Activated T-cell treated with anti-CD3 and anti-CD28 coated beads, Interleukin-2, amount 50 U/mL, for 72 hours (primary cell): ENCODE measurements at regions not wholly inside any gene's neighbourhood (a gene's known extent, or its start where the extent isn't known, plus 50 kb on each side); places are given as distances from the start of the nearest gene placed in this dataset.

Experiments
- ATAC-seq, 2 donors: fragments of 150-1000 bp; cut with Tn5 transposase; replicated peaks in 1 of 2; 2 replicates each; pipeline ENCODE4 v1.10.0; 2021; ENCODE audit warnings: moderate library complexity in 2 of 2, mild to moderate bottlenecking in 1 of 2
- DNase-seq, 2 donors: peaks; one replicate each; pipeline ENCODE4 v3.0.0; 2021 to 2022; ENCODE audit warnings: mixed read lengths in 1 of 2
- H3K27ac Mint-ChIP-seq: one replicate; pipeline ENCODE4 v1.8.0; 2022; ENCODE audit warnings: mild to moderate bottlenecking, moderate library complexity, mixed read lengths
- H3K27me3 Mint-ChIP-seq: one replicate; pipeline ENCODE4 v1.8.0; 2022; ENCODE audit warnings: low read depth, mixed read lengths
- H3K36me3 Mint-ChIP-seq, 2 donors: one replicate each; pipeline ENCODE4 v1.8.0; 2022; ENCODE audit warnings: mixed read lengths in 2 of 2, mild to moderate bottlenecking in 1 of 2; ENCODE audit not compliant: insufficient read depth in 2 of 2
- H3K4me1 Mint-ChIP-seq: one replicate; pipeline ENCODE4 v1.8.0; 2022; ENCODE audit warnings: low read depth, mixed read lengths
- H3K4me3 Mint-ChIP-seq, 2 donors: one replicate each; pipeline ENCODE4 v1.8.0; 2022; ENCODE audit warnings: mild to moderate bottlenecking in 2 of 2, mixed read lengths in 2 of 2, moderate library complexity in 2 of 2
- H3K9me3 Mint-ChIP-seq, 2 donors: one replicate each; pipeline ENCODE4 v1.8.0; 2022; ENCODE audit warnings: mixed read lengths in 2 of 2

DNA sequence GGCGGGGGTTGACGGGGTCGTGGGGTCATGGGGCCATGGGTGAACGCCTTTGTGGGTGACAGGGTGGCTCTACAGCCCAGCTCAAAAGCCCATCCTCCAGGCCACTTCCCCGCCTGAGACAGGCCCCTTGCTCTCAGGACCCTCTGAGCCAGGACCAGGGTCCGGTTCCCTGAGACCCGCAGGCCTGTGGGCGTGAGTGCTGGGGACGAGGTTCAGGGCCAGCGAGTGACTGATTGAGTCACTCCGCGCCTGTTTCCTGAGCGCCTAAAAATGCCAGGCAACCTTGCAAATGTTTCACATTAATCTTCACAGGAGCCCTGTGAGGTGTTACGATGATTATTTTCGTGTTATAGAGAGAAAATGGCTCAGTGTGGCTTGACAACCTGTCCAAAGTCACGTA lies 97.8 kb downstream of the ZNF674 start:
- ATAC-seq = no peak

GRCh38 chrX:46446727-46447378 lies 98.4 kb downstream of the ZNF674 start:
- H3K27ac Mint-ChIP-seq = peak overlapping the region; percentile 95
- peaks cover 0 to 1% of the 10 kb centered on the region in 2 donors for H3K36me3 Mint-ChIP-seq
- DNase-seq = peak; percentile 88 to 89
- H3K4me1 Mint-ChIP-seq = peaks cover 25% of the 10 kb centered on the region
- ATAC-seq = peak; percentile 95 to 96
- no peaks in the 10 kb centered on the region for H3K9me3 Mint-ChIP-seq
- H3K27me3 Mint-ChIP-seq = no peaks in the 10 kb centered on the region
- H3K4me3 Mint-ChIP-seq = peak overlapping the region; percentile 89 to 91

More for the DNA sequence above, 97.8 kb downstream of the ZNF674 start:
- Mint-ChIP-seq H3K27ac (peak overlapping the region; percentile 95), H3K4me3 (peak overlapping the region; percentile 89 to 91), H3K4me1 (peaks cover 25% of the 10 kb centered on the region), H3K9me3 (no peaks in the 10 kb centered on the region), H3K27me3 (no peaks in the 10 kb centered on the region), H3K36me3 (peaks cover 3 to 4% of the 10 kb centered on the region in 2 donors)
- DNase-seq = no peak

- Mint-ChIP-seq H3K27ac (no peak overlapping the region), H3K4me3 (no peak overlapping the region), H3K9me3 (no peaks in the 10 kb centered on the region), H3K27me3 (peaks cover 5% of the 10 kb centered on the region), H3K4me1 (peaks cover 25% of the 10 kb centered on the region), H3K36me3 (peaks cover 0 to 1% of the 10 kb centered on the region in 2 donors)
- DNase-seq = no peak
- no peak for ATAC-seq
Measured at GRCh38 chrX:46444011-46444410, 101.2 kb downstream of the ZNF674 start.

- DNase-seq = no peak
- no peak for ATAC-seq
- Mint-ChIP-seq H3K4me3 (no peak overlapping the region), H3K4me1 (no peaks in the 10 kb centered on the region), H3K27ac (no peak overlapping the region), H3K27me3 (peaks cover 14% of the 10 kb centered on the region), H3K36me3 (no peaks in the 10 kb centered on the region), H3K9me3 (no peaks in the 10 kb centered on the region)
Measured at GRCh38 chrX:46436744-46437143, 108.5 kb downstream of the ZNF674 start.

DNA sequence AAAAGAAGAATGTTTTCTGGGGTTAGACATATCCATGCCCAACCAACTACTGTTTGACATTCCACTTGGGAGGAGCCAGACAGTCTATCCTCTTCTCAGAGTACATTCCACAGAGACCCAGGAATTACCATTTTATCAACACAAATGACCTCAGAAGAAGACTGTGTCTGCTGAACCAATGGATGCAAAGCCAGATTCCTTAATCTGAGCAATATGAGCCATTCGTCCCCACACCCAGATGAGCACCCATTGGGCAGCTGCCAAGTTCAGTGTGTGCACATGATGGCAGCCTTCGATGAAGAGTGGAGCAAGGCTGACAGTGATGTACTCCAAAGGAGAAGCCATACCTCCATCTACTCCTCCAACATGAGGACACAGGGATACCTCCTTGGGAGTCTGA lies 111.3 kb downstream of the ZNF674 start:
- Mint-ChIP-seq H3K4me3 (no peak overlapping the region), H3K36me3 (no peaks in the 10 kb centered on the region), H3K4me1 (no peaks in the 10 kb centered on the region), H3K27me3 (peaks cover 26% of the 10 kb centered on the region), H3K9me3 (no peaks in the 10 kb centered on the region), H3K27ac (no peak overlapping the region)
- DNase-seq (no peak), ATAC-seq (no peak)

DNA sequence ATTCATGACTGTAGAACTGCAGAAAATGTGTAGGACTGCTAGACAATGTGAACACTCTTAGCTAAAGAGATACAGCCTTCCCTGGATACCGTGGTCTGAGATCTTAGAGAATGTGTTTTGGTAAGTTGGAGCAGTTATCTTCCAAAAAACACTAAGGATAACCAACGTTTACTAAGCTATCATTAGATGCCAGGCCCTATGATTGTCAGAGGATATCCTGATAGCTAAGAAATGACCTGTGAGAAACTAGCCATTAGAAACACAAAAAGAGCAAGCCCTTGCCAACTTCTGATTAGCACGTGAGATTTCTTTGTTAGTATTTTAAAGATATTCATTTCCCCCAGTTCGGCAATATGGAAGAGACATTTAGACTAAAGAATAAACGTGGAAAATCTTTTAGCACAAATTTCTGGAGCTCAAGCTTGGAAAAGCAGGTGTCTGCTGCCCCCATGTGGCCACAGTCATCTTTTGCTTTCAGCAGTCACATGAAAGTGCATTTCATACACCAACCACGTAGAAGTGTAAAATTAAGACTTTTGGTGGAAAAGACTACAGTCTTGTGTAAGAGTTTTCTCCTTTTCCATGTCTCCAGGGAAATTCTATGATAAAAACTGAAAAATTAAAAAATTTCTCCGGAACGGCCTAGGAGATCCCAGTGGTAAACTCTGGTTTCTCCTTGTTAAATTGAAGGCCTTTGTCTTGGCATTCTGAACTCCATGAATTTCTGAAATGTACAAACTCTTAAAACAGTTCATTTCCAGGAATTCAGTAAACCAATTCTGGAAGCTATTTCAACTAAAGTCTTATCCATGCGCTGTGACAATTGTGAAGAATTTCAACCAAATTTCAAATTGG lies 136.4 kb downstream of the ZNF674 start:
- H3K36me3 Mint-ChIP-seq = no peaks in the 10 kb centered on the region
- peaks cover 18% of the 10 kb centered on the region for H3K27me3 Mint-ChIP-seq
- H3K27ac Mint-ChIP-seq = no peak overlapping the region
- H3K4me3 Mint-ChIP-seq = no peak overlapping the region
- no peaks in the 10 kb centered on the region for H3K4me1 Mint-ChIP-seq
- ATAC-seq (no peak), DNase-seq (peak; percentile 52 to 68)
- H3K9me3 Mint-ChIP-seq = no peaks in the 10 kb centered on the region

DNA sequence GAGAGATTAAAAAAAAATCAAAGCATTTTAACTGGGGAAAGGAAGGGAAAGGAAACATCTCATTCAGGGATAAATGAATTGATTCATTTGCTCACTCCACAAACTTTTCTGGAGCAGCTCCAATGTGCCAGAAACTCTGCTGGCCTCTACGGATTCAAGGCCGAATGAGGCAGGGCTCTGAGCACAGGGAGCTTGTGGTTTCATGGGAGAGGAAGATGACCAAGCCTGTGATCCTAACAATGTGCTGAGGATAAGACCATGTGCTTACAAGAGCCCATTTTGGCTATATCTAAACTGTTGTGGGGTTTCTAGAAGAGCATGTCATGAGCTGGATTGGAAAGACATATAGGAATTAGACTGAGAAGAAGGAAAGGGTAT lies 137.5 kb downstream of the ZNF674 start:
- H3K36me3 Mint-ChIP-seq = no peaks in the 10 kb centered on the region

DNA sequence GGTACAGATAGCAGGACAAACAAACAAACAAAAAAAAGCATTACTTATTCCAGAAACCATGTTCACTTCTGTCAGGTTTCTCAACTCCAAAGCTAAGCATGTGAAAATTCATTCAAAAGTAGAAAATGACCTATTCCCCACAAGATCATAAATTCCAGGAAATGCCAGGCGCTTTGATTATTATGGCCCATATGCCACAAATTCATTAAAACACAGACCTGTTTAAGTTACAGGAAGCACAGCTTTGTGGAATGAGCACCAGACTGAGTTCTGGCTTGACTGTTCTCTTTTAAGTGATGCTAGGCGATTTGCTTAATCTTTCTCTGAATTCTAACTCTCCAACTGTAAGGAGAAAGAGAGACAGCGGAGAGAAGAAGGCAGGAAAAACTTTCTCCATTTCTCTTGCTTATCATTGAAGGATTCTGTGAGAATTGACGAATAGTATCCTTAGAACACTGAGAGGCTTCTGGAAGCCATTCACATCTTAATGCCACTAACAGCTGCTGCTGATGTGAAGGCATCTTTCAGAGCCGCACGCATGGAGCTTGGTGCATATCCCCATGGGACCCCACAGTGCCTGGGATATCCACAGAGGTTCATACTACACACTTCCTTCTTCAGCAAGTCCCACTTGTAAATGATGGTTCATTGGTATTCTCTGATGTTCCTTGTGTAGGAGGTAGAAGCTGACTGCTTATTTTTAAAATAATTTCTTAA lies 138.0 kb downstream of the ZNF674 start:
- Mint-ChIP-seq H3K27ac (no peak overlapping the region), H3K27me3 (peaks cover 21% of the 10 kb centered on the region), H3K4me3 (no peak overlapping the region), H3K4me1 (no peaks in the 10 kb centered on the region), H3K9me3 (no peaks in the 10 kb centered on the region), H3K36me3 (no peaks in the 10 kb centered on the region)
- DNase-seq (no peak), ATAC-seq (no peak)

More for the DNA sequence above, 137.5 kb downstream of the ZNF674 start:
- no peaks in the 10 kb centered on the region for H3K4me1 Mint-ChIP-seq
- no peaks in the 10 kb centered on the region for H3K9me3 Mint-ChIP-seq
- peaks cover 16% of the 10 kb centered on the region for H3K27me3 Mint-ChIP-seq
- ATAC-seq = no peak
- no peak overlapping the region for H3K27ac Mint-ChIP-seq
- no peak for DNase-seq
- H3K4me3 Mint-ChIP-seq = no peak overlapping the region

GRCh38 chrX:46404774-46405173 lies 140.4 kb downstream of the ZNF674 start:
- Mint-ChIP-seq H3K36me3 (peaks cover 0 to 2% of the 10 kb centered on the region in 2 donors), H3K4me3 (no peak overlapping the region), H3K27me3 (peaks cover 27% of the 10 kb centered on the region), H3K4me1 (no peaks in the 10 kb centered on the region), H3K9me3 (no peaks in the 10 kb centered on the region), H3K27ac (no peak overlapping the region)
- ATAC-seq (no peak), DNase-seq (no peak)

GRCh38 chrX:46400530-46401443 lies 144.4 kb downstream of the ZNF674 start:
- peaks cover 0 to 3% of the 10 kb centered on the region in 2 donors for H3K36me3 Mint-ChIP-seq
- peaks cover 16% of the 10 kb centered on the region for H3K27me3 Mint-ChIP-seq
- H3K27ac Mint-ChIP-seq = no peak overlapping the region
- ATAC-seq (no peak), DNase-seq (no peak)
- H3K4me1 Mint-ChIP-seq = no peaks in the 10 kb centered on the region
- H3K9me3 Mint-ChIP-seq = peaks cover 1 to 5% of the 10 kb centered on the region in 2 donors
- H3K4me3 Mint-ChIP-seq = no peak overlapping the region

- ATAC-seq = no peak
- DNase-seq = no peak
- peaks cover 16% of the 10 kb centered on the region for H3K27me3 Mint-ChIP-seq
- peaks cover 0 to 3% of the 10 kb centered on the region in 2 donors for H3K36me3 Mint-ChIP-seq
- no peaks in the 10 kb centered on the region for H3K4me1 Mint-ChIP-seq
- H3K4me3 Mint-ChIP-seq = no peak overlapping the region
- peaks cover 1 to 5% of the 10 kb centered on the region in 2 donors for H3K9me3 Mint-ChIP-seq
- H3K27ac Mint-ChIP-seq = no peak overlapping the region
Measured at GRCh38 chrX:46398874-46399273, 146.3 kb downstream of the ZNF674 start.

GRCh38 chrX:46398126-46398525 lies 147.1 kb downstream of the ZNF674 start:
- DNase-seq = no peak
- H3K9me3 Mint-ChIP-seq = peaks cover 1 to 5% of the 10 kb centered on the region in 2 donors
- H3K4me3 Mint-ChIP-seq = no peak overlapping the region
- ATAC-seq = no peak
- no peak overlapping the region for H3K27ac Mint-ChIP-seq
- no peaks in the 10 kb centered on the region for H3K4me1 Mint-ChIP-seq
- peaks cover 15% of the 10 kb centered on the region for H3K27me3 Mint-ChIP-seq
- peaks cover 0 to 3% of the 10 kb centered on the region in 2 donors for H3K36me3 Mint-ChIP-seq
